ENCODE measurements at regions not wholly inside any gene's neighbourhood (a gene's known extent, or its start where the extent isn't known, plus 50 kb on each side); places are given as distances from the start of the nearest gene placed in this dataset.

DNA sequence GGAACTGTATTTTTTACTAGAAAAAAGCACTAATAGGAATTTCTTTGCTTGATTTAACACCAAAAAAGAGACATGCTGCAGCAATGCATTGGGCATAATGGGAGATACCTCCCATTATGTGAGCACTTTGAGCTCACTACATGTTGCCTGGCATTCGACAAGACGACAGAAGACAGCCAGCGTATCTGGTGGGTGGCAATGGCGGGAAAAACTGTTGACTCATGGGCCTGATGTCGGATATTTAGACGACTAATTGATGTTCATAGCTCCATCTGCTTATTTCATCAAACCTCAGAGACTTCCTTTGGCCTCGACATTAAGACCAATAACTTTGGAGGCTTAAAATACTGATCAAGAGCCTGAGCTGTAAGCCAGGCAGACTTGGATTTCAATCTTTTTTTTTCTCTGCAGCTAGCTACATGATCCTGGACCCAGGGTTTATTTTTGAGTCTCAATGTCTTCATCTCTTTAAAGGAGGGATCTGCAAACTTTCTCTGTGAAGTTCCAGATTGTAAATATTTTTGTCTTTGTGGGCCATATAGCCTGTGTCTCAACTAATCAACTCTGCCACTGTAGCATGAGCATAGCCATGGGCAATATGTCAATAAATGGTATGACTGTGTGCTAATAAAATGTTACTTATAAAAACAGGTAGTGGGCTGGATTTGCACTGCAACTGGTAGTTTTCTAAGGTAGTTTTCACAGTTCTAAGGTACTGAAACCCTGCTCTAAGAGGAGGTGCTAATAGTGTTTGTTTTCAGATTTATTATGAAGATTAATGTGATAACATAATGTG is 375.1 kb downstream of the METTL15 start:
- Mint-ChIP-seq H3K9me3 (ENCODE audit: unreplicated experiment) (no peaks in the 10 kb centered on the region), H3K27ac (ENCODE audit: unreplicated experiment) (no peak overlapping the region), H3K36me3 (ENCODE audit: insufficient read depth, unreplicated experiment) (no peaks in the 10 kb centered on the region), H3K27me3 (ENCODE audit: insufficient read depth, unreplicated experiment) (no peaks in the 10 kb centered on the region), H3K4me3 (ENCODE audit: unreplicated experiment) (no peak overlapping the region), H3K4me1 (ENCODE audit: low read depth, unreplicated experiment) (no peaks in the 10 kb centered on the region)
- Histone ChIP-seq H3K4me3 (ENCODE audit: low read depth, low read length) (no peak overlapping the region), H3K4me1 (no peaks in the 10 kb centered on the region), H3K27me3 (replicated peaks; ENCODE audit: control insufficient read depth, insufficient read depth, low read length) (no peaks in the 10 kb centered on the region), H3K9me3 (no peaks in the 10 kb centered on the region), H3K36me3 (ENCODE audit: control insufficient read depth, insufficient read depth, low read length) (no peaks in the 10 kb centered on the region)
- ChIA-PET POLR2A (no interaction called here), CTCF (no interaction called here)
- intact Hi-C loops (cut with micrococcal nuclease; ENCODE audit: unreplicated experiment): no loop called here
- DNase-seq: no peak
- no TSS peak for BruUV-seq (replicated peaks)
- TF ChIP-seq, protein P1, sequence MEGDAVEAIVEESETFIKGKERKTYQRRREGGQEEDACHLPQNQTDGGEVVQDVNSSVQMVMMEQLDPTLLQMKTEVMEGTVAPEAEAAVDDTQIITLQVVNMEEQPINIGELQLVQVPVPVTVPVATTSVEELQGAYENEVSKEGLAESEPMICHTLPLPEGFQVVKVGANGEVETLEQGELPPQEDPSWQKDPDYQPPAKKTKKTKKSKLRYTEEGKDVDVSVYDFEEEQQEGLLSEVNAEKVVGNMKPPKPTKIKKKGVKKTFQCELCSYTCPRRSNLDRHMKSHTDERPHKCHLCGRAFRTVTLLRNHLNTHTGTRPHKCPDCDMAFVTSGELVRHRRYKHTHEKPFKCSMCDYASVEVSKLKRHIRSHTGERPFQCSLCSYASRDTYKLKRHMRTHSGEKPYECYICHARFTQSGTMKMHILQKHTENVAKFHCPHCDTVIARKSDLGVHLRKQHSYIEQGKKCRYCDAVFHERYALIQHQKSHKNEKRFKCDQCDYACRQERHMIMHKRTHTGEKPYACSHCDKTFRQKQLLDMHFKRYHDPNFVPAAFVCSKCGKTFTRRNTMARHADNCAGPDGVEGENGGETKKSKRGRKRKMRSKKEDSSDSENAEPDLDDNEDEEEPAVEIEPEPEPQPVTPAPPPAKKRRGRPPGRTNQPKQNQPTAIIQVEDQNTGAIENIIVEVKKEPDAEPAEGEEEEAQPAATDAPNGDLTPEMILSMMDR (IDR thresholded peaks at IDR 0.05; ENCODE audit: insufficient read depth in 1 of 2, low read depth in 1 of 2, low read length in 1 of 2, severe bottlenecking in 1 of 2, unreplicated experiment in 1 of 2): no peak

DNA sequence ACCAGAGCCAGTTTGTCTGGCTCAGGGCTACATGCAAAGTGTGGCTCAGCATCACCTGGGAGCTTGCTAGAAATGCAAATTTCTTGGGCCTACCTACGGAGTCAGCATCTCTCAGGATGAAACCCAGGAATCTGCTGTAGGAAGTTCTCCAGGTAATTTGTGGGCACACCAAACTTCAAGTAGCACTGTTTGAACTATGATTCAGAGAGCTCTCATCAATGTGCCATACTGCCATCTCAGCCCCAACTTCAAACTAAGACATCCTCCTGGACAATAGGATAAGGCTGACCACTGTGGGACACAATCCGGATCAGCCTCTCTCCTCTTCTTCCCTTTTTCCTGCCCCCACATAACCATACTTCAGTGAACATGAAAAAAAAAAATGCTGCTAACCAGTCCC is 374.5 kb downstream of the METTL15 start:
- H3K4me3 ChIP-seq (ENCODE audit: low read depth, low read length): no peak overlapping the region
- H3K27me3 Mint-ChIP-seq (ENCODE audit: insufficient read depth, unreplicated experiment): no peaks in the 10 kb centered on the region
- intact Hi-C loops (cut with micrococcal nuclease; ENCODE audit: unreplicated experiment): no loop called here
- no peak overlapping the region for H3K4me3 Mint-ChIP-seq (ENCODE audit: unreplicated experiment)
- H3K36me3 Mint-ChIP-seq (ENCODE audit: insufficient read depth, unreplicated experiment): no peaks in the 10 kb centered on the region
- H3K9me3 ChIP-seq: no peaks in the 10 kb centered on the region
- POLR2A ChIA-PET: no interaction called here
- no peak overlapping the region for H3K27ac Mint-ChIP-seq (ENCODE audit: unreplicated experiment)
- no peaks in the 10 kb centered on the region for H3K9me3 Mint-ChIP-seq (ENCODE audit: unreplicated experiment)
- DNase-seq: no peak
- no peaks in the 10 kb centered on the region for H3K4me1 ChIP-seq
- TF ChIP-seq, protein P1 (IDR thresholded peaks at IDR 0.05; ENCODE audit: insufficient read depth in 1 of 2, low read depth in 1 of 2, low read length in 1 of 2, severe bottlenecking in 1 of 2, unreplicated experiment in 1 of 2): no peak
- BruUV-seq (replicated peaks): no TSS peak
- no peaks in the 10 kb centered on the region for H3K4me1 Mint-ChIP-seq (ENCODE audit: low read depth, unreplicated experiment)
- H3K27me3 ChIP-seq (replicated peaks; ENCODE audit: control insufficient read depth, insufficient read depth, low read length): no peaks in the 10 kb centered on the region
- no peaks in the 10 kb centered on the region for H3K36me3 ChIP-seq (ENCODE audit: control insufficient read depth, insufficient read depth, low read length)
- CTCF ChIA-PET: no interaction called here

DNA sequence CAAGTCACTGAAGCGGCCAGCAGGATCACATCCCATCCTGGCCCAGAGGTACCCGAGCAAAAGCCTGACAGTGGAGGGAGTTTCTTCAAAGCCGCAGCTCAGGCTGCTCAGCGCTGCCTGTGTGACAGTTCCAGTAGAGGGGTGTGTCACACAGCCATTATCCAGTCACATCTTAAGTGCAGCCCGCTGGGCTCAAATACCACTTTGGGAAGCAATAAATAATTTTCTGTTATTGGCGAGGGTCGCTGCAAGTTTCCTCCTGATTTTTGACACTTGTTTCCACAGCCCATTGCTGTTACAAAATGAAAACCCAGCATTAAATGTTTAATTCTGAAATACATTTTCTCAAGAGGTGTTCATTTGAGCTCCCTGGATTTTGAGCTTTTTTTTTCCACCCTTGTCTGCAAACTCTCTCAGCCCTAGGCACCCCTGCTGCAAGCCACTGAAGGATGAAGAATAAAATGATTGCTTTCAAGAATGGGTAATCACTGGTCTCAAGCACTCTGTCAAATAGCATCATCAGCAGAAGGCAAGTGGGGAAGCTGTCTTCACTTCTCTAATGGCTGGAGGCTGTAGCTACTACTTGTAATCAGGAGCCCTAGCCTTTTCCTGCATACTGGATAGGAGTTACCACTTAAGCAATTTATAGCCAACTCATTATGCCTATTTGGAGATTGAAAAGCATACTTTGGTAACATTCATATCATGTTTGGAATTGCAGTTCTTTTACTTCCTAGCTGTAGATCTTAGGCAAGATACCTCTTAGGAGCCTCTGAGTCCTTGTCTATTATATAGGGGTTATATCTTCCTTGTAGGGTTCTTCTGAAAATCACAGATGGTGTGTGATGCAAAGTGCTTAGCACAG is 373.7 kb downstream of the METTL15 start:
- H3K4me3 ChIP-seq (ENCODE audit: low read depth, low read length): no peak overlapping the region
- no peak overlapping the region for H3K4me3 Mint-ChIP-seq (ENCODE audit: unreplicated experiment)
- CTCF ChIA-PET: no interaction called here
- H3K4me1 ChIP-seq: no peaks in the 10 kb centered on the region
- TF ChIP-seq, protein P1 (IDR thresholded peaks at IDR 0.05; ENCODE audit: insufficient read depth in 1 of 2, low read depth in 1 of 2, low read length in 1 of 2, severe bottlenecking in 1 of 2, unreplicated experiment in 1 of 2): no peak
- H3K36me3 Mint-ChIP-seq (ENCODE audit: insufficient read depth, unreplicated experiment): no peaks in the 10 kb centered on the region
- no peaks in the 10 kb centered on the region for H3K27me3 ChIP-seq (replicated peaks; ENCODE audit: control insufficient read depth, insufficient read depth, low read length)
- no peaks in the 10 kb centered on the region for H3K9me3 Mint-ChIP-seq (ENCODE audit: unreplicated experiment)
- DNase-seq: no peak
- no peak overlapping the region for H3K27ac Mint-ChIP-seq (ENCODE audit: unreplicated experiment)
- no peaks in the 10 kb centered on the region for H3K9me3 ChIP-seq
- H3K4me1 Mint-ChIP-seq (ENCODE audit: low read depth, unreplicated experiment): no peaks in the 10 kb centered on the region
- no peaks in the 10 kb centered on the region for H3K36me3 ChIP-seq (ENCODE audit: control insufficient read depth, insufficient read depth, low read length)
- POLR2A ChIA-PET: no interaction called here
- no peaks in the 10 kb centered on the region for H3K27me3 Mint-ChIP-seq (ENCODE audit: insufficient read depth, unreplicated experiment)
- no TSS peak for BruUV-seq (replicated peaks)
- intact Hi-C loops (cut with micrococcal nuclease; ENCODE audit: unreplicated experiment): no loop called here

Measured in Caco-2 (cell line).